ENCODE measurements at regions not wholly inside any gene's neighbourhood (a gene's known extent, or its start where the extent isn't known, plus 50 kb on each side); places are given as distances from the start of the nearest gene placed in this dataset.

GRCh38 chr12:46910830-46911229 is 85.0 kb upstream of the SLC38A4 start:
- DNase-seq (ENCODE audit: low read depth) = no peak

GRCh38 chr12:46914336-46914735 is 88.5 kb upstream of the SLC38A4 start:
- DNase-seq (ENCODE audit: low read depth) = no peak

GRCh38 chr12:46915082-46915481 is 89.3 kb upstream of the SLC38A4 start:
- DNase-seq (ENCODE audit: low read depth) = peak; percentile 74

GRCh38 chr12:46915836-46916235 is 90.0 kb upstream of the SLC38A4 start:
- DNase-seq (ENCODE audit: low read depth) = no peak

- DNase-seq (ENCODE audit: low read depth) = no peak
Observed at GRCh38 chr12:46916796-46917419, 91.1 kb upstream of the SLC38A4 start.

- DNase-seq (ENCODE audit: low read depth) = no peak
Observed at GRCh38 chr12:46917821-46918220, 92.0 kb upstream of the SLC38A4 start.

GRCh38 chr12:46918631-46919030 is 92.8 kb upstream of the SLC38A4 start:
- DNase-seq (ENCODE audit: low read depth) = no peak

GRCh38 chr12:46919666-46920400 is 94.0 kb upstream of the SLC38A4 start:
- DNase-seq (ENCODE audit: low read depth) = no peak

- DNase-seq (ENCODE audit: low read depth) = no peak
Observed at GRCh38 chr12:46920499-46920898, 94.7 kb upstream of the SLC38A4 start.

GRCh38 chr12:46921048-46921763 is 95.4 kb upstream of the SLC38A4 start:
- DNase-seq (ENCODE audit: low read depth) = peak; percentile 70

GRCh38 chr12:46921764-46922133 is 96.0 kb upstream of the SLC38A4 start:
- no peak for DNase-seq (ENCODE audit: low read depth)

GRCh38 chr12:46926526-46926925 is 100.7 kb upstream of the SLC38A4 start:
- no peak for DNase-seq (ENCODE audit: low read depth)

- no peak for DNase-seq (ENCODE audit: low read depth)
Observed at GRCh38 chr12:46930101-46930500, 104.3 kb upstream of the SLC38A4 start.

- peak; percentile 35 for DNase-seq (ENCODE audit: low read depth)
Observed at GRCh38 chr12:46933947-46934346, 108.2 kb upstream of the SLC38A4 start.

GRCh38 chr12:46934374-46935111 is 108.7 kb upstream of the SLC38A4 start:
- DNase-seq (ENCODE audit: low read depth) = no peak

- DNase-seq (ENCODE audit: low read depth) = no peak
Observed at GRCh38 chr12:46935271-46935847, 109.6 kb upstream of the SLC38A4 start.

GRCh38 chr12:46936042-46936441 is 110.2 kb upstream of the SLC38A4 start:
- DNase-seq (ENCODE audit: low read depth) = no peak

- DNase-seq (ENCODE audit: low read depth) = no peak
Observed at GRCh38 chr12:46938071-46938678, 112.4 kb upstream of the SLC38A4 start.

- no peak for DNase-seq (ENCODE audit: low read depth)
Observed at GRCh38 chr12:46941981-46942380, 116.2 kb upstream of the SLC38A4 start.

- peak; percentile 81 for DNase-seq (ENCODE audit: low read depth)
Observed at GRCh38 chr12:46942579-46942978, 116.8 kb upstream of the SLC38A4 start.

GRCh38 chr12:46944088-46944487 is 118.3 kb upstream of the SLC38A4 start:
- peak; percentile 67 for DNase-seq (ENCODE audit: low read depth)

All from Daoy (cell line).